SK-N-SH (cell line): ENCODE measurements at regions not wholly inside any gene's neighbourhood (a gene's known extent, or its start where the extent isn't known, plus 50 kb on each side); places are given as distances from the start of the nearest gene placed in this dataset.

Source experiments
- CTCF ChIA-PET: fragments of 300-600, 350-600 bp; formaldehyde crosslinking; extraction: SDS; loops from one replicate; lab custom pipeline; 2021; lab: Yijun Ruan, JAX
- POLR2A ChIA-PET: fragments of 350-600 bp; sonication (Branson Sonifier 250); formaldehyde crosslinking; extraction: SDS; loops from one replicate; lab custom pipeline; 2020; ENCODE audit warnings: antibody characterized with exemption, inconsistent platforms; lab: Yijun Ruan, JAX
- DNase-seq: peaks from one replicate; pipeline ENCODE4 v3.0.0; 2012
- H2AFZ ChIP-seq: fragments of 200-600 bp; sonication (generic); 2 replicates; pipeline ENCODE4 v1.8.1; 2016; ENCODE audit warnings: antibody characterized with exemption, mild to moderate bottlenecking, low read depth
- H3F3A ChIP-seq: fragments of 200-600 bp; sonication (generic); replicated peaks from 2 replicates; pipeline ENCODE3; 2016; ENCODE audit warnings: antibody characterized with exemption, mild to moderate bottlenecking; ENCODE audit not compliant: insufficient read depth
- H3K27ac ChIP-seq, 2 experiments: fragments of 200-500 bp in 1 of 2; fragments of 200-600 bp in 1 of 2; sonication (Bioruptor generic) in 1 of 2; sonication (generic), shearing (Covaris generic) in 1 of 2; 2 replicates each; pipeline versions ENCODE4 v1.5.1 to v1.6.1; 2014 to 2016; ENCODE audit warnings: low read depth in 2 of 2, inconsistent platforms in 1 of 2, low read length in 1 of 2, mild to moderate bottlenecking in 1 of 2, mixed read lengths in 1 of 2
- H3K27me3 ChIP-seq: fragments of 200-600 bp; sonication (generic), shearing (Covaris generic); 2 replicates; pipeline ENCODE4 v1.6.1; 2016; ENCODE audit warnings: mixed run types; ENCODE audit not compliant: insufficient read depth
- H3K36me3 ChIP-seq, 2 experiments: fragments of 200-500 bp in 1 of 2; fragments of 200-600 bp in 1 of 2; sonication (Bioruptor generic) in 1 of 2; sonication (generic) in 1 of 2; replicated peaks in 1 of 2; 2 replicates each; pipeline versions ENCODE3 to v1.5.1; 2014 to 2016; ENCODE audit warnings: low read length in 1 of 2, mild to moderate bottlenecking in 1 of 2; ENCODE audit not compliant: insufficient read depth in 2 of 2, control insufficient read depth in 1 of 2
- H3K4me1 ChIP-seq, 2 experiments: fragments of 200-500 bp in 1 of 2; fragments of 200-600 bp in 1 of 2; sonication (Bioruptor generic) in 1 of 2; sonication (generic), shearing (Covaris generic) in 1 of 2; 2 replicates each; pipeline versions ENCODE4 v1.5.1 to v1.6.1; 2014 to 2016; ENCODE audit warnings: low read depth in 1 of 2, low read length in 1 of 2, mixed run types in 1 of 2; ENCODE audit not compliant: insufficient read depth in 2 of 2, control insufficient read depth in 1 of 2
- H3K4me2 ChIP-seq: fragments of 200-600 bp; sonication (generic), shearing (Covaris generic); 2 replicates; pipeline ENCODE4 v1.6.1; 2017; ENCODE audit warnings: mixed run types
- H3K4me3 ChIP-seq, 2 experiments: fragments of 200-500 bp in 1 of 2; fragments of 200-600 bp in 1 of 2; sonication (Bioruptor generic) in 1 of 2; sonication (generic), shearing (Covaris generic) in 1 of 2; 2 replicates each; pipeline versions ENCODE4 v1.5.1 to v1.8.1; 2014 to 2016; ENCODE audit warnings: low read depth in 2 of 2, inconsistent platforms in 1 of 2, low read length in 1 of 2, mild to moderate bottlenecking in 1 of 2, mixed read lengths in 1 of 2, moderate library complexity in 1 of 2
- H3K79me2 ChIP-seq: fragments of 200-600 bp; sonication (generic); 2 replicates; pipeline ENCODE4 v1.8.1; 2017; ENCODE audit warnings: mild to moderate bottlenecking; ENCODE audit not compliant: insufficient read depth
- H3K9ac ChIP-seq: fragments of 200-600 bp; sonication (generic); 2 replicates; pipeline ENCODE4 v1.6.1; 2017; ENCODE audit warnings: mixed run types
- H3K9me2 ChIP-seq: fragments of 200-600 bp; sonication (generic); 2 replicates; pipeline ENCODE4 v1.6.1; 2017; ENCODE audit warnings: mixed run types
- H3K9me3 ChIP-seq: fragments of 200-600 bp; sonication (generic); 2 replicates; pipeline ENCODE4 v1.6.1; 2017; ENCODE audit warnings: mixed run types, mild to moderate bottlenecking, moderate library complexity
- H4K20me1 ChIP-seq: fragments of 200-600 bp; sonication (generic); 2 replicates; pipeline ENCODE4 v1.6.1; 2017; ENCODE audit warnings: mild to moderate bottlenecking, mixed run types; ENCODE audit not compliant: insufficient read depth
- CHD2 ChIP-seq: fragments of 150-350 bp; IDR thresholded peaks from 2 replicates; pipeline ENCODE4 v1.6.1; 2018; ENCODE audit warnings: low read length; ENCODE audit not compliant: partially characterized antibody
- ELF1 ChIP-seq: IDR thresholded peaks from 2 replicates; pipeline ENCODE4 v1.4.0; 2012
- EP300 ChIP-seq, 2 experiments: IDR thresholded peaks; 2 replicates each; pipeline versions ENCODE4 v1.4.0 to v1.6.1; 2012; ENCODE audit warnings: borderline replicate concordance in 1 of 2, low read depth in 1 of 2, low read length in 1 of 2
- EZH2phosphoT487 ChIP-seq: fragments of 200-600 bp; sonication (generic); IDR thresholded peaks from 2 replicates; pipeline ENCODE4 v1.6.1; 2017; ENCODE audit warnings: low read depth, mixed run types, mild to moderate bottlenecking, antibody characterized with exemption, moderate library complexity, borderline replicate concordance
- FOXJ3 ChIP-seq: sonication (generic); formaldehyde crosslinking; IDR thresholded peaks from 2 replicates; pipeline ENCODE4 v1.5.1; 2020; ENCODE audit warnings: mild to moderate bottlenecking, missing genetic modification reagents
- GABPA ChIP-seq: IDR thresholded peaks from 2 replicates; pipeline ENCODE4 v1.4.0; 2012; ENCODE audit warnings: low read depth, mild to moderate bottlenecking
- GATA2 ChIP-seq: sonication (generic); formaldehyde crosslinking; IDR thresholded peaks from 2 replicates; pipeline ENCODE4 v1.5.0; 2020; ENCODE audit warnings: mild to moderate bottlenecking, missing genetic modification reagents
- MAX ChIP-seq: IDR thresholded peaks from 2 replicates; pipeline ENCODE4 v1.4.0; 2012; ENCODE audit warnings: low read depth
- MXI1 ChIP-seq: IDR thresholded peaks from 2 replicates; pipeline ENCODE4 v1.6.1; 2012; ENCODE audit warnings: mild to moderate bottlenecking, low read depth, low read length, improper control_type of control experiment
- NFIC ChIP-seq: IDR thresholded peaks from 2 replicates; pipeline ENCODE4 v1.4.0; 2012; ENCODE audit warnings: borderline replicate concordance
- RCOR1 ChIP-seq: fragments of 150-350 bp; IDR thresholded peaks from 2 replicates; pipeline ENCODE4 v1.6.1; 2017; ENCODE audit warnings: antibody characterized with exemption, low read length
- REST ChIP-seq: IDR thresholded peaks from 2 replicates; pipeline ENCODE4 v1.6.1; 2012; ENCODE audit warnings: mild to moderate bottlenecking, low read depth, low read length, moderate library complexity
- RFX5 ChIP-seq: IDR thresholded peaks from 2 replicates; pipeline ENCODE4 v1.6.1; 2012; ENCODE audit warnings: mild to moderate bottlenecking, improper control_type of control experiment, low read length
- SMC3 ChIP-seq: IDR thresholded peaks from 2 replicates; pipeline ENCODE4 v1.6.1; 2012; ENCODE audit warnings: low read depth, low read length, improper control_type of control experiment
- TAF1 ChIP-seq: IDR thresholded peaks from 2 replicates; pipeline ENCODE4 v1.6.1; 2012; ENCODE audit warnings: low read depth, mild to moderate bottlenecking, low read length, moderate library complexity, borderline replicate concordance
- TCF12 ChIP-seq: IDR thresholded peaks from 2 replicates; pipeline ENCODE4 v1.4.0; 2012
- ZBTB33 ChIP-seq: IDR thresholded peaks from 2 replicates; pipeline ENCODE4 v1.4.0; 2012; ENCODE audit warnings: low read depth, borderline replicate concordance
- WGBS: methylation state at CpG from one replicate; pipeline ENCODE4 v1.1.6; 2017; ENCODE audit warnings: low lambda C conversion rate; 5-methylcytosine and 5-hydroxymethylcytosine counted together

GRCh38 chr3:197375001-197375441 lies 76.6 kb upstream of the DLG1 start:
- no peaks in the 10 kb centered on the region for H3K36me3 ChIP-seq
- ChIA-PET CTCF (no interaction called here), POLR2A (no interaction called here)
- H3K4me2 ChIP-seq = no peak overlapping the region
- no peaks in the 10 kb centered on the region for H3K9me2 ChIP-seq
- H3K9me3 ChIP-seq = no peaks in the 10 kb centered on the region
- DNase-seq = peak; percentile 5
- H4K20me1 ChIP-seq = no peaks in the 10 kb centered on the region
- no peaks in the 10 kb centered on the region for H3K27me3 ChIP-seq
- H2AFZ ChIP-seq = no peak overlapping the region
- peaks cover 0 to 23% of the 10 kb centered on the region in 2 experiments; a peak in 2 of 4 replicates for H3K4me1 ChIP-seq
- no peaks in the 10 kb centered on the region for H3F3A ChIP-seq
- WGBS = 91% methylated on average over 11 of the region's 11 CpGs
- TF ChIP-seq EZH2phosphoT487 (no peak), ELF1 (no peak), RCOR1 (no peak), MXI1 (no peak), GATA2 (CRISPR knock-in tag) (no peak), GABPA (no peak), SMC3 (no peak), RFX5 (no peak), MAX (no peak), TCF12 (no peak), REST (no peak), NFIC (no peak), EP300 (IDR thresholded peaks at IDR 0.05; ENCODE audit: borderline replicate concordance in 1 of 2, low read depth in 1 of 2, low read length in 1 of 2) (no peak), ZBTB33 (no peak), TAF1 (no peak), CHD2 (no peak), FOXJ3 (CRISPR knock-in tag) (no peak)
- no peaks in the 10 kb centered on the region for H3K79me2 ChIP-seq
- no peak overlapping the region for H3K4me3 ChIP-seq
- no peak overlapping the region for H3K9ac ChIP-seq
- H3K27ac ChIP-seq = no peak overlapping the region
